ENCODE measurements at regions not wholly inside any gene's neighbourhood (a gene's known extent, or its start where the extent isn't known, plus 50 kb on each side); places are given as distances from the start of the nearest gene placed in this dataset.

DNA sequence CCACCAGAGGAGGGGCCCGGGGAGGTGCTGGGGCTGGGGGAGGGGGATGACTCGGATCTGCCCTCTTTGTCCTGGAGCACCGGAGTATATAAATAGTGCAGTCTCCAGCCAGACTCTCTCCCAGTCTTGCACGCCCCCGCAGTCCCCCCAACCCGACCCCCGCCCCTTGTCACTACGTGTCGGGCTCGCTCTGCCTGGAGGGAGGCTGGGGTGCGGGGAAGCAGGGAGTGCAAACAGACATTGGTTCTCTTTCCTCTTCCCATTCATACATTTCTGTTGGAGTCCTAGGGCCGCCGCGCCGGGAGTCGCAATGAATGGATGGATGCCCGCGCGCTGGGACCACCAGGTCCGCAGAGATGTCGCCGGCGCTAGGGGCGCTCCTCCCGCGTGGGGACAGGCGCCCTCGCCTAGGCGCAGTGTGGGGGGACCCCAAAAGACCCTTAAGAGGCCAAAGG is 179.3 kb downstream of the TBXT start:
- TF ChIP-seq, protein P1, sequence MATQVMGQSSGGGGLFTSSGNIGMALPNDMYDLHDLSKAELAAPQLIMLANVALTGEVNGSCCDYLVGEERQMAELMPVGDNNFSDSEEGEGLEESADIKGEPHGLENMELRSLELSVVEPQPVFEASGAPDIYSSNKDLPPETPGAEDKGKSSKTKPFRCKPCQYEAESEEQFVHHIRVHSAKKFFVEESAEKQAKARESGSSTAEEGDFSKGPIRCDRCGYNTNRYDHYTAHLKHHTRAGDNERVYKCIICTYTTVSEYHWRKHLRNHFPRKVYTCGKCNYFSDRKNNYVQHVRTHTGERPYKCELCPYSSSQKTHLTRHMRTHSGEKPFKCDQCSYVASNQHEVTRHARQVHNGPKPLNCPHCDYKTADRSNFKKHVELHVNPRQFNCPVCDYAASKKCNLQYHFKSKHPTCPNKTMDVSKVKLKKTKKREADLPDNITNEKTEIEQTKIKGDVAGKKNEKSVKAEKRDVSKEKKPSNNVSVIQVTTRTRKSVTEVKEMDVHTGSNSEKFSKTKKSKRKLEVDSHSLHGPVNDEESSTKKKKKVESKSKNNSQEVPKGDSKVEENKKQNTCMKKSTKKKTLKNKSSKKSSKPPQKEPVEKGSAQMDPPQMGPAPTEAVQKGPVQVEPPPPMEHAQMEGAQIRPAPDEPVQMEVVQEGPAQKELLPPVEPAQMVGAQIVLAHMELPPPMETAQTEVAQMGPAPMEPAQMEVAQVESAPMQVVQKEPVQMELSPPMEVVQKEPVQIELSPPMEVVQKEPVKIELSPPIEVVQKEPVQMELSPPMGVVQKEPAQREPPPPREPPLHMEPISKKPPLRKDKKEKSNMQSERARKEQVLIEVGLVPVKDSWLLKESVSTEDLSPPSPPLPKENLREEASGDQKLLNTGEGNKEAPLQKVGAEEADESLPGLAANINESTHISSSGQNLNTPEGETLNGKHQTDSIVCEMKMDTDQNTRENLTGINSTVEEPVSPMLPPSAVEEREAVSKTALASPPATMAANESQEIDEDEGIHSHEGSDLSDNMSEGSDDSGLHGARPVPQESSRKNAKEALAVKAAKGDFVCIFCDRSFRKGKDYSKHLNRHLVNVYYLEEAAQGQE (IDR thresholded peaks at IDR 0.05; ENCODE audit: unreplicated experiment) = no peak
- TF ChIP-seq, protein P2, sequence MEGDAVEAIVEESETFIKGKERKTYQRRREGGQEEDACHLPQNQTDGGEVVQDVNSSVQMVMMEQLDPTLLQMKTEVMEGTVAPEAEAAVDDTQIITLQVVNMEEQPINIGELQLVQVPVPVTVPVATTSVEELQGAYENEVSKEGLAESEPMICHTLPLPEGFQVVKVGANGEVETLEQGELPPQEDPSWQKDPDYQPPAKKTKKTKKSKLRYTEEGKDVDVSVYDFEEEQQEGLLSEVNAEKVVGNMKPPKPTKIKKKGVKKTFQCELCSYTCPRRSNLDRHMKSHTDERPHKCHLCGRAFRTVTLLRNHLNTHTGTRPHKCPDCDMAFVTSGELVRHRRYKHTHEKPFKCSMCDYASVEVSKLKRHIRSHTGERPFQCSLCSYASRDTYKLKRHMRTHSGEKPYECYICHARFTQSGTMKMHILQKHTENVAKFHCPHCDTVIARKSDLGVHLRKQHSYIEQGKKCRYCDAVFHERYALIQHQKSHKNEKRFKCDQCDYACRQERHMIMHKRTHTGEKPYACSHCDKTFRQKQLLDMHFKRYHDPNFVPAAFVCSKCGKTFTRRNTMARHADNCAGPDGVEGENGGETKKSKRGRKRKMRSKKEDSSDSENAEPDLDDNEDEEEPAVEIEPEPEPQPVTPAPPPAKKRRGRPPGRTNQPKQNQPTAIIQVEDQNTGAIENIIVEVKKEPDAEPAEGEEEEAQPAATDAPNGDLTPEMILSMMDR (conservative IDR thresholded peaks at IDR 0.05; ENCODE audit: low read depth in 2 of 2) = peak in 1 of 2 experiments; percentile 20; a peak in 1 of 4 replicates
- no peak for TF ChIP-seq POLR2AphosphoS5 (IDR thresholded peaks at IDR 0.05; ENCODE audit: low read depth)
- peak; percentile 72 for TF ChIP-seq EZH2phosphoT487 (IDR thresholded peaks at IDR 0.05; ENCODE audit: unreplicated experiment)
- TF ChIP-seq EZH2 (IDR thresholded peaks at IDR 0.05; ENCODE audit: low read depth, unreplicated experiment) = peak; percentile 74
- no peak for TF ChIP-seq CREB1 (CRISPR knock-in tag; IDR thresholded peaks at IDR 0.05; ENCODE audit: low read depth)
- TF ChIP-seq JUNB (IDR thresholded peaks at IDR 0.05; ENCODE audit: unreplicated experiment) = no peak
- no peak for TF ChIP-seq ZNF331 (CRISPR knock-in tag; IDR thresholded peaks at IDR 0.05; ENCODE audit: low read depth)
- TF ChIP-seq NANOG (IDR thresholded peaks at IDR 0.05; ENCODE audit: borderline replicate concordance) = no peak

All from GM23338 (cell line).